ENCODE measurements at regions not wholly inside any gene's neighbourhood (a gene's known extent, or its start where the extent isn't known, plus 50 kb on each side); places are given as distances from the start of the nearest gene placed in this dataset.

- no peak for DNase-seq
Measured at GRCh38 chr15:47355759-47356158, 361.5 kb upstream of the SEMA6D start.

GRCh38 chr15:47356297-47356696 is 361.0 kb upstream of the SEMA6D start:
- DNase-seq, result no peak

DNA sequence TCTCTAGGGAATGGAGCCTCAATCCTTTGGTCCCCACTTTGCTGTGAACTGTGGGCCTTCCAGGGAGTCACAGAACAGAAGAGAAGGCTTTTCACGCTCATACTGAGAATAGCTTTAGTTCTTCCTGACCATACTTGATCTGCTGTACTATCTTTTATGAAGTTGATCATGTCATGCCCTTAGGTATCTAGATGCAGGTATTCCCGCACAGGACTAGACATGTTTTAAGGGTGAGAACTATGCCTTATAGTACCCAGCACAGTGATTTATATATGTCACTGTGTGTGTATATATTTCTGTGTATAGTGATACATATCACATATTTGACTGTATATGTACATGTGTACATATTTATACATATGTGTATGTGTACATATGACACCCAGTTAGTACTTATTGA is 358.4 kb upstream of the SEMA6D start:
- no peak for DNase-seq

- no peak for DNase-seq
Measured at GRCh38 chr15:47360305-47360704, 357.0 kb upstream of the SEMA6D start.

DNA sequence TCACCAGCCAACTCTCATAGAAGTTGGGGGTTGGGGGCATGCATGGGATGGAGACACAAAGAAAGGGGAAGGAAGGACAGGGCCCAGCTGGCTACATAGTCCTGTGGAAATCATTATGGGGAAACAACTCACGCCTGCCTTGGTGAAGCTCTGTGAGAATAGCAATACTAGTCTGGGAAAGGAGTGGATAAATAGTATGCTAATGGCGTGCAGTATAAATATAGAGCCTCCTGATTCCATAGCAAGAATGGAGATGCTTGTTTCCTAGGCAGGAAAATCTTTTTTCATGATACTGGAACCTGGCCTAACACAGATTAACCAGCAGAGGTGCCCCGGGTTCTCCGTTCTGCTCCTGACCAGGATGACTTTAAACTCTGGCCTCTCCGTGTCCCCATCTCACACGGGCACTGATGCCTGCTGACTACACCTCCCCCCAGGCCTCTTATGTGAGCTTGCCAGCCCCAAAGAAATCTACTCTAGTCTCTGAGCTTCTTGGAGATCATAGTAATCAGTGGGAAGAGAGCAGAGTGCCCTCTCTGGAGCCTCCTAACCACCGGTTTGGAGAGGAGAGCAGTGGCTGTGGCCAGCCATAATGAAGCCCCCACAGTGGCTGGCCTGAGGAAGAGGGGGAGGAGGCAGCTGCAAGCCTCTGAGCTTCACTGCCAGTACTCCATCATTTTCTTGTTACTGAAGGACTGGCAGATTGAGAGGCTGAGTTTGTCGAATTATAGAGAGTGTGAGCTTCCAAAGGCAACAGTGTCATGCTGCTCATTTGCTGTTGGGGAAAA is 355.0 kb upstream of the SEMA6D start:
- DNase-seq, result no peak

DNA sequence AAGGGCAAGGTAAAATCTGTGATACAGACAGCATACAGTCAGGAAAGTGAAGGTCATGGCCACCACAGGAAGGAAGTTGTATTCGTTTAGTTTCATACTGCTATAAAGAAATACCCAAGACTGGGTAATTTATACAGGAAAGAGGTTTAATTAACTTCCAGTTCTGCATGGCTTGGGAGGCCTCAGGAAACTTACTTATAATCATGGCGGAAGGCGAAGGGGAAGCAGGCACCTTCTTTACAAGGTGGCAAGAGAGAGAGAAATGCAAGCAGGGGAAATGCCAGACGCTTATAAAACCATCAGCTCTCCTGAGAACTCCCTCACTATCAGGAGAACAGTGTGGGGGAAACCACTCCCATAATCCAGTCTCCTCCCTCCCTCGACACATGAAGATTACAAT is 353.7 kb upstream of the SEMA6D start:
- no peak for DNase-seq

DNA sequence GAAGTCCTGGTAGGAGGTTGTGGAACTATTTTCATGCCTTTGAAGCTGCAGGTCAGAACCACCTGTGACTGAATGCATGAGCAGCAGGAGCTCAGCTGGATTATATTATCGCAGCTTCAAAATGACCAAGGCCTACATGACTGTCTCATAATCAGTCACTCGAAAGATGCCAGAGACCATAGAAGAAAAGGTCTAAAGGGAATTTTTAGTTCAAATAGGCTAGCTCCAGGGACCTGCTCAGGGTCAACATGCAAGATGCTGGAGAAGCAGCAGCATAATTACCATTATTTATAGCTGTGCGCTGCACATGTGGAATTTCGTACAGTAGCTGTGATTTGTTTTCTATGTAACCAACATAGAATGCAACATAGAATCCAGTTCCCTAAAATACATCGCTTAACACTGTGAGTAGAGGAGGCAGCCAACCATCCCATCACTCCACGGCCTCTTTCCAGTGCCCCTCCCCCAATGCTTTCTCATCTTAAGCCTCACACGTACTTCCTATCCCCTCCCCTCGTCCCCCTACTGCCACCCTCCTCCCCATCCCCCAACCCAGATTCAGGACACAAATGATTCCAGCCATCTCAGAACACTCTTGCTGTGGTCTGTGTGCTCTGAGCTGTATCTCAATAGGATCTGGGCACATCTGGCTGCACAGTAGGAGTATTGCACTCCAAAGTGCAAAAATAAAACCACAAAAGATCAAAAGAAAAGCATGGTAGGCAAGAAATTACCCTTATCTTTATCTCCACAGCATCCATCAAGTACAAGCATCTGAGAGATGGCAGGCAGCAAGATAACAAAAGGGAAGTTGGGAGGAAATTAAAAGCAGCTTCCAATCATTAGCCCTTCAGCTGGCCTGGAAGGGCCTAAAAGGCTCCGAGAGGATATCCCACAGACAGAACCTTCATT is 352.8 kb upstream of the SEMA6D start:
- DNase-seq, result no peak

DNA sequence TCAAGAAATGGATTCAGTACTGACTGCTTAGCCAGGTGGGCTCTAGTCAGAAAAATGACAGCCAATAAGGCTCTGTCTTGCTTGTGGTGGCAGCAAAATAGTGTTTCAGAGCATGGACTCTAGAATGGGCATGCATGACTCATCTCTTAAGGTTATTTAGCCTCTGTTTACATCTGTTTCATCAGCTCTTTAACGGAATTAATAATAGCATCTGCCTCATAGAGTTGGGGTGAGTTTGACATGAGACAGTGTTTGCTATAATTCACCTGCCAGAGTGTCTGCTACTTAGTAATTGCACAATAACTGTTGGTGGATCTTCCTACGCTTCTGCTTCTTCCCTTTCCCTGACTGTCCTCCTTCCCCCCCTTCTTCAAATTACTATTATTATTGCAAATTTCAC is 350.4 kb upstream of the SEMA6D start:
- DNase-seq, result no peak

GRCh38 chr15:47367726-47368390 is 349.4 kb upstream of the SEMA6D start:
- no peak for DNase-seq

DNA sequence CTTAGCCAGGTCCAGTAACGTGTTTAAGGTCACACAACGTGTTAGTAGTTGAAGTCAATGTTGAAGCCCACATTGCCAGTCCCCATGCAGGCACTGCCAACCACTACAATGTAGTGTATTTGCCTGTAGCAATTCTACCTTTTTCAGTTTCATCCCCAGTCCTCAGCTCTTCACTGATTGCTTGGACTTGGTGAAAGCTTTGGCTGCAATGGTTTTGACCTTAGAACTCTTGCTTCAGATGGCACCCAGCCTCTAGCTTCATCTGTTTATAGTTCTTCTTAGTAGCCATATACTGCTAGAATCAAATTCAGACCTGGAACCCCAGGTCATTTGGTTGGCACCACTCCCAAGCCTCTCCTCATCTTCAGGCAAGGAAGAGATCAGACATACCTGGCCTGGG is 345.4 kb upstream of the SEMA6D start:
- no peak for DNase-seq

GRCh38 chr15:47374222-47374621 is 343.1 kb upstream of the SEMA6D start:
- no peak for DNase-seq

DNA sequence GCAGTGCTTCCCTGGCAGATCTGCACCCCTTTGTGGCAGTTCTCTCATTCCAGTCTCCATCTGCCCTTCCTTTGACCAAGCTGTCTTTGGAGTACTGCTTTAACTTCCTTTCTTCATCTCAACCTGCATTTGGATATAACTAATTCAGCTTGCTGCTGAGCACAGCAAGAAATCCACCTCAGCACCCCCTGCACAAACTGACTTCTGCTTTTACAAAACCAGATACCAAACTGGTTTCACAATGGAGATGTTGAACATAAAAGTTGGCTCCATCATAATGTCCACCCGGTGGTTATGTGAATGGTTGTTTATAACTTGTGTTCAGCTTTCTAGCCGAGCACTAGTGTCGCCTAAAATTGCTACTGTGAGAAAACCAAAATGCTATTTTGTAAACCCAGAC is 341.1 kb upstream of the SEMA6D start:
- no peak for DNase-seq

- DNase-seq, result no peak
Measured at GRCh38 chr15:47377465-47377864, 339.8 kb upstream of the SEMA6D start.

GRCh38 chr15:47378527-47378926 is 338.8 kb upstream of the SEMA6D start:
- no peak for DNase-seq

DNA sequence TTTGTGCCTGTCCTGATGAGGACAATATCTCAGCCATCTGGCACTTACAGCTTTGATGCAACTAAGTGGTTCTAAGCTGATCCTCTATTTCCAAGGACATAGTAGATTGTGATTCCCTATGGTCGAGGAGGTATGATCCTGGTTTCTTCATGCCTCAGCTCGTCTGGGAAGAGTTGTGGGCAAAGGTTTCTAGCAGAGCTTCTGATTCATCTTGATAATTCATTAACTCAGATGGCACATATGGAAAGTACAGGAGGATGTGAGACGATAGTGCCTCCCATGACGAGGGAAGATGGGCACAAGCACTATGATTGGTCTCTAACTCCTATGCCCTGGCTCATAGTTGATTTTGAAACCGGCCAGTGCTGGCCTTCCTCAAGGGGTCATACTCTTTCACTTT is 334.2 kb upstream of the SEMA6D start:
- DNase-seq, result no peak

DNA sequence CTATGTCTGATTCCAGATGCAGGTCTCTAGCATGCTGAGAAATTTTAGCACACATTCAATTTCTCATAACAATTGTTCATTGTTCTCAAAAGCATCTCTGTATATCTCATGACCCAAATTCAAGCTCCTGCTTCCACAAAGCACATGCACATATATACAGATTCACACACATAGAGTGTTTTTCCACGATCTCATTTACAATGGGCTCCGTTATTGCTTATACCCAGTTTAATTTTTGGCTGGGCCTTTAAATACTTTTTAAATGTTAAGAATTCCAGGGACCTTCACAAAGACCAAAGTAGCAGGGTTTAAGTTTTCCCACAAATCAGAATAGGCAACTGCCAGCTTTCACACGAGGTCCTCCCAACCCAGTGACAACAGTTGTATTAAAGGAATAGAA is 333.5 kb upstream of the SEMA6D start:
- no peak for DNase-seq

DNA sequence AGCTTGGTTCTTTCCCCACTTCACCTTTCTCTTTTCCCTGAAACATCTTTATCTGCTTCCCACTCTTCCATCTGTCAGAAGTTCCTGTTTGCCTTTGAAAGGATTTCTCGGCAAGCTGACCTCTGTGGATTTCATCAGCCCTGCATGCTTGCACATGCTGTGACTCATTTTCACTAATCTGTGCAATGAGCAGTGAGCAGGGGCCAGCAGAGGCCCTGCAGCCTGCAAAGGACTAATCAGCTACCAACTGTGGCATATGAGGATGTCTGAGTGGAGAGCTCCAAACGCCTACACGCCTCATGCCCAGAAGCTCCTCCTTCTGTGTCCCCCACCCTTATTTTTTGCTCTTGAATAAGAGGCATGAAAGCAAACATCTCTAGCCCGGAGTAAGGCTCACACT is 333.0 kb upstream of the SEMA6D start:
- no peak for DNase-seq

GRCh38 chr15:47384776-47385175 is 332.5 kb upstream of the SEMA6D start:
- no peak for DNase-seq

DNA sequence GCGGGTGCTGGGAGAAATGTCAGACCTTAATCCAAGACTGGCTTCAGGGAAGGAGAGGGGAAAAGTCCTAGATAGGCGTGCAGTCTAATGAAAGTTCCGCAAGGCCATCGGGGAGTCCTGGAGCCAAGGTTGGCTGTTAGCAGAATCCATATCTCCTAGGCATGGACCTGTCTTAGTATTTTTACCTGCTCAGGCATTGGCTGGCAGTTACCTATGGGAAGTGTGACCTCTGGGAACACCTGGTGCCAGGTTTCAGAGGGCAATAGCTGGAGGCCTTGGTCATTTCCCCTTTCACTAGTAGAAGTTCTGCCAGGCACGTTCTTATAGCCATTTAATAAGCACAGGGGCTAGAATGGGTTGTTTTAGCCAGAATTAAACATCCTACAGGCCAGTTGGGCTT is 330.8 kb upstream of the SEMA6D start:
- DNase-seq, result no peak

DNA sequence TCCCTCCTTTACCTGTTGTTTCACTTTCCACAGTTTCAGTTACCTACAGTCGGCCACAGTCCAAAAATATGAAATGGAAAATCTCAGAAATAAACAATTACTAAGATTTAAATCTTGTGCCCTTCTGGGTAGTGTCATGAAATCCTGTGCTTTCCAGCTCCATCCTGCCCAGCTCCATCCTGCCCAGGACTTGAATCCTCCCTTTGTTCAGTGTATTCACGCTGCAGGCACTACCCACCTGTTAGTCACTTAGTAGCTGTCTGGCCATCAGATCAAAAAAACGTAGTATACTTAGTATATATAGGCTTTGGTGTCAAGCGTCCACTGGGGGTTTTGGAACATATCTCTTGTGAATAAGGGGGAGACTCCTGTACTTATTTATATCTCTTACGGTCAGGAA is 329.0 kb upstream of the SEMA6D start:
- no peak for DNase-seq

DNA sequence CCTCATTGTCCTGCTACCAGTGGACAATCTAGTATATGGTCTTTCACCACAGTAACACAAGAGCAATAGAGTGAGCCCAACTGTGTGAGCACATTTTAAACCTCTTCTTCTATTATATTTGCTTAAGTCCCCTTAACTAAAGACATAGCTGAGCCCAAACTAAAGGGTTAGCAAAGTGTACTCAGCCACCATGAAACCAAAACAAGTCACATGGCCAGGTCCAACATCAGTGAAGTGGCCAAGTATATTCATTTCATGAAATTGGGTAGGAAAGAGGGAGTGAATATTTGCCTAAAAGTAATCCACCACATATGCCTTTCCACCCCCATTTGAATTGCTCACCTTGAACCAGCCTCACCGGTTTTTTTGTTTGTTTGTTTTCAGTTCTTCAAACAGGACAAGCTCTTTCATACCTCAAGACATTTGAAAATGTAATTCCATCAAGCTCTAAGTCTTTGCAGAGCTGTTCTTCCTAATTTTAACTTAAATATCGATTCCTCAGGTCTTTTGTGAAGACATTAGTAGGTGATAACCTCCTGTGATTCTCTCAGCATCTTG is 327.0 kb upstream of the SEMA6D start:
- no peak for DNase-seq

GRCh38 chr15:47394286-47394809 is 323.0 kb upstream of the SEMA6D start:
- no peak for DNase-seq

GRCh38 chr15:47395076-47395475 is 322.2 kb upstream of the SEMA6D start:
- DNase-seq, result no peak
